HG03558 (cell line): ENCODE measurements at regions not wholly inside any gene's neighbourhood (a gene's known extent, or its start where the extent isn't known, plus 50 kb on each side); places are given as distances from the start of the nearest gene placed in this dataset.

Source experiments
- ATAC-seq: cut with Tn5 transposase; IDR thresholded peaks from one replicate; pipeline ENCODE4 v1.9.1; 2021; ENCODE audit warnings: moderate number of reproducible peaks; ENCODE audit not compliant: unreplicated experiment; ENCODE audit errors: extremely low read depth

DNA sequence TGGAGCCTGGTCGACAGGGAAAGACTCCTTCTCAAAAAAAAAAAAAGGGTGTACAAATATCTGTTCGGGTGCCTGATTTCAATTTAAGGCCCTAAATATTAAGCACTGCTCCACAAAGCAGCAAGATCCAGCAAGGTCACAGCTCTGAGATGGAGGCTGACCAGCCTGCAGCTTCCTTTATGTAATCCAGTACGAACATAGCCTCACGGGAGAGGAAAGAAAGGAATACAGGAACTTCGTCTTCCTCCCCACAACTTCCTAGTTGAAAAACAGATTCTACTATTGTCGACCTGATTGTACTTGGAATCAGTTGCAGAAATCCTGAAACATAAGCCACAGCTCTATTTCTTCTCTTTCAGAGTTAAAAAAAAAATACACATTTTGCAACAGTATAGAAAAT lies 53.5 kb upstream of the TBC1D9 start:
- ATAC-seq, result no peak

DNA sequence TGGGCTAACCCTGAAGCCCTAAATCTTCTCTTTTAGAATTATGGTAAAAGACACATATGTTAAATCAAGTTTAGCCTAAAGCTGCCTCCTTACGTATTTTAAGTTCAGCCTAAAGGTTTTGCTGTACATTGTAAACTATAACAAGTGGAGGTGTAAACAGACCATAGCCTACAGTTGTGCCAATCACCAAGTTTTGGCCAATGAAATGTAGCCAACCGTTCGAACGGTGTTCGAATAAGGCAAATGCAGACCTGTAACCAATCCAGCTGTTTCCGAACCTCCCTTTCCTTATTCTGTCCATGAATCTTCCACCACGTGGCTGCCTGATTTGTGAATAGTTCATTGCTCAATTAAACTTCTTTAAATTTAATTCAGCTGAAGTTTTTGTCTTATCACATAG lies 52.1 kb upstream of the TBC1D9 start:
- ATAC-seq, result no peak

GRCh38 chr4:140807491-140808252 lies 51.5 kb upstream of the TBC1D9 start:
- ATAC-seq, result peak; percentile 60

DNA sequence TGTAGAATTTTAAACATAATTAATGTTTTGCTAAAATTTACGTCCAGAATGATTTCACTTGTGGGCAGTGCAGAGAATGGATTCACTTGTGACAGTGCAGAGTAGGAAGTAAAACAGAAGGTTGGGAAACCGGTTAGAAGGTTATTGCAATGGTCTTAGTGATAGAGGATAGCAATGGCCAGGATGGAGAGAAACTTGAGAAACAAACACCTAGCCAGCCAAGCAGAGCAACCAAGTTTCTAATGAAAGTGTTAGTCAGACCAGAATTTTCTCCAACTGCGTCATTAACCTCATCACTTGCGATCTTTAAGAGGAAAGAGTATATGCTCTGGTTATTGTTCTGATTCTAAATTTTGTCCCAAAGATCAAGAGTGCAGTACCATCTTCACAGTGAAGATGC lies 50.0 kb upstream of the TBC1D9 start:
- peak; percentile 70 for ATAC-seq
